H9 (cell line): ENCODE measurements at regions not wholly inside any gene's neighbourhood (a gene's known extent, or its start where the extent isn't known, plus 50 kb on each side); places are given as distances from the start of the nearest gene placed in this dataset.

Source experiments
- DNase-seq: peaks from one replicate; pipeline ENCODE4 v3.0.0-alpha.2; 2017
- H2AFZ ChIP-seq: one replicate; pipeline ENCODE4 v1.6.1; 2013; ENCODE audit warnings: mild to moderate bottlenecking, low read length, control low read depth, moderate library complexity
- H2AK5ac ChIP-seq: 2 replicates; pipeline ENCODE4 v1.6.1; 2013; ENCODE audit warnings: low read length, control low read depth, mixed read lengths; ENCODE audit not compliant: insufficient read length
- H2BK120ac ChIP-seq: one replicate; pipeline ENCODE4 v1.6.1; 2013; ENCODE audit warnings: low read depth, mild to moderate bottlenecking, low read length, control low read depth, inconsistent platforms; ENCODE audit not compliant: poor library complexity, severe bottlenecking
- H2BK12ac ChIP-seq: 2 replicates; pipeline ENCODE4 v1.6.1; 2013; ENCODE audit warnings: low read length, control low read depth, mixed read lengths, low read depth; ENCODE audit not compliant: insufficient read length
- H2BK15ac ChIP-seq: 2 replicates; pipeline ENCODE4 v1.6.1; 2013; ENCODE audit warnings: low read depth, low read length, control low read depth
- H2BK20ac ChIP-seq: one replicate; pipeline ENCODE4 v1.6.1; 2013; ENCODE audit warnings: low read depth, mild to moderate bottlenecking, low read length, control low read depth, inconsistent platforms; ENCODE audit not compliant: poor library complexity, severe bottlenecking
- H2BK5ac ChIP-seq: 2 replicates; pipeline ENCODE4 v1.6.1; 2013; ENCODE audit warnings: low read length, control low read depth, mixed read lengths; ENCODE audit not compliant: insufficient read length
- H3K14ac ChIP-seq: 2 replicates; pipeline ENCODE4 v1.6.1; 2013; ENCODE audit warnings: low read length, control low read depth; ENCODE audit not compliant: insufficient read depth
- H3K18ac ChIP-seq: 2 replicates; pipeline ENCODE4 v1.6.1; 2013; ENCODE audit warnings: low read depth, mild to moderate bottlenecking, mixed read lengths, low read length, control low read depth; ENCODE audit not compliant: insufficient read length
- H3K23ac ChIP-seq: 2 replicates; pipeline ENCODE4 v1.6.1; 2013; ENCODE audit warnings: low read length, control low read depth, mixed read lengths, low read depth; ENCODE audit not compliant: insufficient read length
- H3K23me2 ChIP-seq: 2 replicates; pipeline ENCODE4 v1.6.1; 2013; ENCODE audit warnings: low read depth, mild to moderate bottlenecking, mixed read lengths, low read length, control low read depth; ENCODE audit not compliant: insufficient read length, poor library complexity, severe bottlenecking
- H3K27ac ChIP-seq: 2 replicates; pipeline ENCODE4 v1.5.1; 2013; ENCODE audit warnings: low read length, control low read depth, mixed read lengths, low read depth; ENCODE audit not compliant: insufficient read length
- H3K27me3 ChIP-seq: 2 replicates; pipeline ENCODE4 v1.6.1; 2013; ENCODE audit warnings: low read length, control low read depth, inconsistent platforms; ENCODE audit not compliant: insufficient read depth
- H3K4ac ChIP-seq: 2 replicates; pipeline ENCODE4 v1.6.1; 2013; ENCODE audit warnings: low read depth, mild to moderate bottlenecking, control low read depth, inconsistent platforms, low read length, moderate library complexity
- H3K4me1 ChIP-seq: 2 replicates; pipeline ENCODE4 v1.6.1; 2013; ENCODE audit warnings: low read length, control low read depth, inconsistent platforms; ENCODE audit not compliant: insufficient read depth
- H3K4me2 ChIP-seq: 2 replicates; pipeline ENCODE4 v1.6.1; 2013; ENCODE audit warnings: low read length, control low read depth, mixed read lengths; ENCODE audit not compliant: insufficient read length, insufficient read depth
- H3K56ac ChIP-seq: 2 replicates; pipeline ENCODE4 v1.6.1; 2013; ENCODE audit warnings: low read depth, mild to moderate bottlenecking, mixed read lengths, low read length, control low read depth; ENCODE audit not compliant: insufficient read length
- H3K79me1 ChIP-seq: 2 replicates; pipeline ENCODE4 v1.6.1; 2013; ENCODE audit warnings: low read depth, mild to moderate bottlenecking, moderate library complexity, low read length, control low read depth, inconsistent platforms; ENCODE audit not compliant: insufficient read depth, poor library complexity, severe bottlenecking
- H3K79me2 ChIP-seq: 2 replicates; pipeline ENCODE4 v1.6.1; 2013; ENCODE audit warnings: low read length, control low read depth, inconsistent platforms; ENCODE audit not compliant: insufficient read depth
- H3K9ac ChIP-seq: 2 replicates; pipeline ENCODE4 v1.6.1; 2013; ENCODE audit warnings: low read length, control low read depth, mixed read lengths; ENCODE audit not compliant: insufficient read length; ENCODE audit errors: extremely low read depth
- H3K9me3 ChIP-seq: one replicate; pipeline ENCODE4 v1.6.1; 2013; ENCODE audit warnings: low read depth, low read length, inconsistent platforms; ENCODE audit not compliant: control insufficient read depth
- H3T11ph ChIP-seq: one replicate; pipeline ENCODE4 v1.6.1; 2013; ENCODE audit warnings: mild to moderate bottlenecking, low read length, control low read depth, inconsistent platforms
- H4K20me1 ChIP-seq: one replicate; pipeline ENCODE4 v1.6.1; 2013; ENCODE audit not compliant: control insufficient read depth, insufficient read length, insufficient read depth
- H4K5ac ChIP-seq: 2 replicates; pipeline ENCODE4 v1.6.1; 2013; ENCODE audit warnings: low read depth, mild to moderate bottlenecking, mixed read lengths, low read length, control low read depth; ENCODE audit not compliant: insufficient read length
- H4K8ac ChIP-seq: replicated peaks from 2 replicates; pipeline ENCODE4 v1.6.1; 2013; ENCODE audit warnings: low read length, control low read depth, mixed read lengths, low read depth; ENCODE audit not compliant: insufficient read length
- H4K91ac ChIP-seq: 2 replicates; pipeline ENCODE4 v1.6.1; 2013; ENCODE audit warnings: low read depth, mild to moderate bottlenecking, moderate library complexity, mixed read lengths, low read length, control low read depth; ENCODE audit not compliant: insufficient read length
- H3K27ac Mint-ChIP-seq, 3 experiments: 2 replicates in 2 of 3; 3 replicates in 1 of 3; pipeline ENCODE4 v1.8.0; 2020 to 2021; ENCODE audit warnings: mixed read lengths in 3 of 3, mild to moderate bottlenecking in 1 of 3, moderate library complexity in 1 of 3
- H3K27me3 Mint-ChIP-seq: 2 replicates; pipeline ENCODE4 v1.8.0; 2021; ENCODE audit warnings: low read depth, mild to moderate bottlenecking, moderate library complexity, mixed read lengths
- H3K36me3 Mint-ChIP-seq, 3 experiments: 2 replicates in 2 of 3; 3 replicates in 1 of 3; pipeline ENCODE4 v1.8.0; 2020 to 2021; ENCODE audit warnings: low read depth in 3 of 3, mixed read lengths in 3 of 3; ENCODE audit not compliant: insufficient read depth in 1 of 3
- H3K4me1 Mint-ChIP-seq, 2 experiments: 2 replicates each; pipeline ENCODE4 v1.8.0; 2020; ENCODE audit warnings: mixed read lengths in 2 of 2
- H3K4me3 Mint-ChIP-seq, 2 experiments: 2 replicates in 1 of 2; 3 replicates in 1 of 2; pipeline ENCODE4 v1.8.0; 2020 to 2021; ENCODE audit warnings: mild to moderate bottlenecking in 2 of 2, mixed read lengths in 2 of 2, moderate library complexity in 1 of 2
- H3K9me3 Mint-ChIP-seq, 2 experiments: 2 replicates in 1 of 2; 3 replicates in 1 of 2; pipeline ENCODE4 v1.8.0; 2020; ENCODE audit warnings: mild to moderate bottlenecking in 2 of 2, mixed read lengths in 2 of 2, moderate library complexity in 1 of 2
- CTCF ChIP-seq: fragments of 200-600 bp; sonication (generic); conservative IDR thresholded peaks from 3 replicates; pipeline ENCODE4 v1.8.0; 2021; ENCODE audit warnings: antibody characterized with exemption, mild to moderate bottlenecking
- WGBS: extraction: QIAGEN DNeasy Blood & Tissue Kit; methylation state at CpG from one replicate; pipeline ENCODE4 v1.1.7; 2013; ENCODE audit warnings: missing lambda C conversion rate, low lambda C conversion rate, mixed read lengths; ENCODE audit not compliant: insufficient read length; ENCODE audit errors: extremely low coverage; 5-methylcytosine and 5-hydroxymethylcytosine counted together

GRCh38 chr13:85519363-85519762 is 279.9 kb downstream of the SLITRK6 start:
- Histone ChIP-seq H3K4me2 (no peak overlapping the region), H2BK20ac (no peak overlapping the region), H2AK5ac (no peak overlapping the region), H3K9ac (no peak overlapping the region), H2BK15ac (no peak overlapping the region), H2BK120ac (no peak overlapping the region), H4K91ac (no peak overlapping the region), H3K14ac (no peak overlapping the region), H2BK5ac (no peak overlapping the region), H3K79me1 (no peaks in the 10 kb centered on the region), H3K23ac (no peak overlapping the region), H4K20me1 (no peaks in the 10 kb centered on the region), H3K9me3 (no peaks in the 10 kb centered on the region), H3K23me2 (no peaks in the 10 kb centered on the region), H3K79me2 (no peaks in the 10 kb centered on the region), H3K27me3 (no peaks in the 10 kb centered on the region), H3T11ph (no peak overlapping the region), H3K4ac (no peak overlapping the region), H4K5ac (no peak overlapping the region), H2BK12ac (no peak overlapping the region), H3K4me1 (no peaks in the 10 kb centered on the region), H3K56ac (no peak overlapping the region), H3K27ac (no peak overlapping the region), H3K18ac (no peak overlapping the region), H4K8ac (no peak overlapping the region), H2AFZ (no peak overlapping the region)
- Mint-ChIP-seq H3K4me1 (no peaks in the 10 kb centered on the region), H3K27ac (no peak overlapping the region), H3K4me3 (no peak overlapping the region), H3K36me3 (peaks cover 0 to 3% (median 0%) of the 10 kb centered on the region in 3 experiments; a peak in 1 of 7 replicates), H3K27me3 (no peaks in the 10 kb centered on the region), H3K9me3 (peaks cover 3 to 6% of the 10 kb centered on the region in 2 experiments; a peak in 3 of 5 replicates)
- no peak for DNase-seq
- no peak for TF ChIP-seq CTCF
- no CpG with 5 or more reads among the region's 1 CpG for WGBS
